Small intestine (tissue), 7 donors: ENCODE measurements at regions not wholly inside any gene's neighbourhood (a gene's known extent, or its start where the extent isn't known, plus 50 kb on each side); places are given as distances from the start of the nearest gene placed in this dataset.

Source experiments
- DNase-seq, 2 donors: peaks; one replicate each; pipeline versions ENCODE4 v3.0.0 to v3.0.0-alpha.2; 2013
- FAIRE-seq: peaks from 2 replicates; lab custom pipeline; 2012; peaks lifted over from hg19 to GRCh38; lab: Jason Lieb, UNC
- H3K27ac ChIP-seq, 3 donors: one replicate each; pipeline ENCODE4 v1.5.1; 2013; ENCODE audit warnings: low read length in 2 of 3, mild to moderate bottlenecking in 2 of 3, control low read depth in 1 of 3, inconsistent platforms in 1 of 3, low read depth in 1 of 3, moderate library complexity in 1 of 3
- H3K27me3 ChIP-seq, 3 donors: one replicate each; pipeline ENCODE4 v1.6.1; 2013; ENCODE audit warnings: low read length in 3 of 3, inconsistent platforms in 1 of 3; ENCODE audit not compliant: control insufficient read depth in 3 of 3, insufficient read depth in 3 of 3
- H3K36me3 ChIP-seq, 3 donors: one replicate each; pipeline ENCODE4 v1.6.1; 2013; ENCODE audit warnings: low read length in 3 of 3, inconsistent platforms in 1 of 3, low read depth in 1 of 3, mild to moderate bottlenecking in 1 of 3, moderate library complexity in 1 of 3; ENCODE audit not compliant: control insufficient read depth in 3 of 3, insufficient read depth in 2 of 3
- H3K4me1 ChIP-seq, 3 donors: one replicate each; pipeline ENCODE4 v1.6.1; 2013; ENCODE audit warnings: low read length in 2 of 3, inconsistent platforms in 1 of 3, low read depth in 1 of 3, mild to moderate bottlenecking in 1 of 3, moderate library complexity in 1 of 3; ENCODE audit not compliant: control insufficient read depth in 3 of 3, insufficient read depth in 2 of 3
- H3K4me3 ChIP-seq, 3 donors: one replicate each; pipeline ENCODE4 v1.5.1; 2013; ENCODE audit warnings: low read length in 3 of 3, control low read depth in 1 of 3, inconsistent platforms in 1 of 3, low read depth in 1 of 3, mild to moderate bottlenecking in 1 of 3, moderate library complexity in 1 of 3
- H3K9me3 ChIP-seq, 2 donors: one replicate each; pipeline ENCODE4 v1.6.1; 2013; ENCODE audit warnings: low read depth in 1 of 2, low read length in 1 of 2; ENCODE audit not compliant: control insufficient read depth in 2 of 2, insufficient read depth in 1 of 2
- WGBS, 3 donors: extraction: QIAGEN DNeasy Blood & Tissue Kit; methylation state at CpG; one replicate each; pipeline ENCODE4 v1.1.7; 2013; 5-methylcytosine and 5-hydroxymethylcytosine counted together
- donor health status: healthy with polysubstance abuse.
- donor health status: control.
- donor health status: control.
- donor health status: Bipolar disorder and iron deficiency.
- donor health status: healthy.

DNA sequence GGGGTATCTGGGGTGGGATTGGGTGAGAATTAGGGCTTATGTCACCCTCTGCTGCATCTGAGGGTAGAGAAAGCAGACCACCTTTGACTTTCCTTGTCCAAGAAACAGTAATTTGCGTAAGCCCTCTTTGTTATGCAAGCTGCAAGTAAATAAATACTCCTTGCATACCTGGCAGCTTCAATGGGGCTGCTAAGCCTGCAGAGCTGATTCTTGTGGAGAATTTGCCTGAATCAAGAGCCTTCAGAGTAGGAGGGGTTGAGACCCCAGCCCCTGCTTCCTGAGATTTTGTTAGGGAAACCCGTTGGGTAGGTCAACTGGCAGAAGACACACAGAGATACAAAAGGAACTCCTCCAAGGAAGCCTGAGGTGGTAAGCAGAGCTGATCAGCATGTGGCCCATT lies 515.1 kb downstream of the DMAC1 start:
- Histone ChIP-seq H3K27ac (no peak overlapping the region), H3K4me1 (no peaks in the 10 kb centered on the region), H3K9me3 (no peaks in the 10 kb centered on the region), H3K36me3 (no peaks in the 10 kb centered on the region), H3K4me3 (no peak overlapping the region), H3K27me3 (no peaks in the 10 kb centered on the region)
- DNase-seq (no peak), FAIRE-seq (no peak)
- 22 to 56% (median 25%) methylated on average over 2 of the region's 2 CpGs for WGBS, 3 donors

DNA sequence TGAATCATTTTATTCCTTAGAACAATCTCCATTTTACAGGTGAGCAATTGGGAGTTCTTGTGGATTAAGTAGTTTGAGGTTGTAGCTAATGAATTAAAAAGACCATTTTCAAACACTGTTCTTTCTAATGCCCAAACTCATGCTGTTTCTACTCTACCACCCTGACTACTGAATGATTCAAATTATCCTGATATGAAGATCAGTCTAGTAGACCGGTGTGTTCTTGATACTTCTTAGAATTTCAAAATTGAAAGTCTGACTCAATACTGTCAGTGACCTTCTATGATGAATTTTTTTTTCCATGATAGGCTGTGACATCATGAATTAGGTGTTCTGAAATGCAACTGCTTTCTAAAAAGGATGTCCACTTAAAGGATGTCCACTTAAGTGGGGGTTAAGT lies 515.5 kb downstream of the DMAC1 start:
- no peak for FAIRE-seq
- 67 to 85% (median 83%) methylated on average over 1 of the region's 1 CpG for WGBS, 3 donors

DNA sequence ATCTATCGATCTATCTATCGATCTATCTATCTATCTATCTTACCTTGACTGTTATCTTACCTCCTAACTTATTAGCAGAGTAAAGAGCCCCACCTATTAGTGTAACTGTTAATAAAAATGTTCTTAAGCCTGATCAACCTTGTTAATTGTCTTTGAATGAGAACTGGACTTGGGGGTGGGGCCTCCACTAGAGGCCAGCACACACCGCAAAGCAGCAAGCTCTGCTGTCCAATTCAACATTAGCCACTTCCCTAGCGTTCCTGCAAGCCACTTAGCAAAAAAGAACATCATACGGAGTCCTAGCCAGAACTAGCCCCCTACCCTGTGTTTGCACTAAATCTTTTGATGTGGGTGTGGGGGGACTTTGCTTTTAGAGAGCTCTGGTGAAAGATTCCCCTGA lies 515.8 kb downstream of the KDM4C start:
- H3K4me1 ChIP-seq: no peaks in the 10 kb centered on the region
- H3K27ac ChIP-seq: no peak overlapping the region
- DNase-seq (no peak), FAIRE-seq (no peak)
- no peaks in the 10 kb centered on the region for H3K36me3 ChIP-seq
- H3K27me3 ChIP-seq: peaks cover 0 to 8% (median 0%) of the 10 kb centered on the region in 3 donors
- 60 to 68% (median 66%) methylated on average over 5 of the region's 5 CpGs for WGBS, 3 donors
- H3K9me3 ChIP-seq: peaks cover 0 to 3% of the 10 kb centered on the region in 2 donors
- H3K4me3 ChIP-seq: no peak overlapping the region

More for the DNA sequence above, 515.5 kb downstream of the DMAC1 start:
- H3K4me3 ChIP-seq: no peak overlapping the region
- no peaks in the 10 kb centered on the region for H3K27me3 ChIP-seq
- no peaks in the 10 kb centered on the region for H3K4me1 ChIP-seq
- no peak for DNase-seq
- H3K36me3 ChIP-seq: no peaks in the 10 kb centered on the region
- H3K9me3 ChIP-seq: no peaks in the 10 kb centered on the region
- no peak overlapping the region for H3K27ac ChIP-seq

DNA sequence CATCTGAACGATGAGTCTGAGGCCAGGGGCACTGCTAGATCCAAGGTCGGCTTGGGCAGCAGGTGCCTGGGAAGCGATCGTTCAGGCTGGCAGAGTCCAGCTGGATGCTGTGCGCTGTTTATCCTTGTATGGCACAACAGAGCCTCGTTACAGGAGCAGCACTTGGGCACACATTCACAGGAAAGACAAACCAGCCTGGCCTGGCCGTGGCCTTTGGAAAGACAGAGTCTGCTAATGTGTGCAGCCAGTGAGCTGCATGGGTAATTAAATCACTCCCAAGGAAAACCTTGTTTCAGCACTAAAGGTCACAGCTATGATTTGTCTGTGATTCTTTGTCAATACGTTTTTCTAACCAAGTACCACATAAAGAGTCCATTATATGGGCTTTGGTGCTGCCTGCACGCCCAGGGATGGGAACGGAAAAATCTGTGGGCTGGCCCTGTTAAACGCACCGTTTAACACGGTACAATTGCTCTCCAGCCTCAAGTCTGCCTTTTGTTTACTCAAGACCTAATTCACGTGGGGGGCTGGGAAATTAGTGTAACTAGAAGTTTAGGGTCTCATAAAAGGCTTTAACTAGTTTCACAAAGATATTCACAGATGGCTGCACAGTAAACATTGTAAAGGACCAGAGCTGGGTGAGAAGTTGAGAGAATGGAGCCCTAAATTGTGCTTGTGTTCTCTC lies 509.3 kb downstream of the KDM4C start:
- DNase-seq: peak in 1 of 2 donors; percentile 50
- 15 to 50% (median 33%) methylated on average over 14 of the region's 14 CpGs for WGBS, 3 donors
- H3K4me3 ChIP-seq: no peak overlapping the region

DNA sequence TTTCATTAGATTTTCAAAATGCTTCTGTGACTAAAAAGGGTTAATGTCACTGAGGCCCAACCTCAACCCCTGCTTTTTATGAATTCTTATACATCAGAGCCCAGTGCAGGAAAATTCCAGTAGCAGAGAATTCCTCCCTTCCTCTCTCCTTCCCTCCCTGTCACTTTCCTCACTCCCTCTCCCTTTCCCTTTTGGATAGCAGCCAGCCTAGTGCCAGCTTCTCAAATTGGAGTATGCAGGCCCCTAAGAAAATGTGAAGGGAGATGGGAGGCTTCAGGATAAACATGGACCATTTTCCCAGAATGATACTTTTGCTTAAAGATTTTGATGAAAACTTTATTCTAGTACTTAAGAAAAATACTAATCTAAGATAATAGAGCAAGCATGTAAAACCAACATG lies 507.4 kb downstream of the KDM4C start:
- no peaks in the 10 kb centered on the region for H3K9me3 ChIP-seq
- DNase-seq: no peak
- no peak overlapping the region for H3K4me3 ChIP-seq
- H3K4me1 ChIP-seq: peaks cover 0 to 7% (median 0%) of the 10 kb centered on the region in 3 donors
- H3K36me3 ChIP-seq: no peaks in the 10 kb centered on the region
- no peak for FAIRE-seq
- H3K27ac ChIP-seq: no peak overlapping the region
- H3K27me3 ChIP-seq: peaks cover 0 to under 1% (median 0%) of the 10 kb centered on the region in 3 donors

More for the DNA sequence above, 509.3 kb downstream of the KDM4C start:
- no peak for FAIRE-seq
- Histone ChIP-seq H3K4me1 (peaks cover 0 to 7% (median 0%) of the 10 kb centered on the region in 3 donors), H3K27ac (no peak overlapping the region), H3K27me3 (peaks cover 0 to 5% (median 0%) of the 10 kb centered on the region in 3 donors), H3K9me3 (no peaks in the 10 kb centered on the region), H3K36me3 (no peaks in the 10 kb centered on the region)

DNA sequence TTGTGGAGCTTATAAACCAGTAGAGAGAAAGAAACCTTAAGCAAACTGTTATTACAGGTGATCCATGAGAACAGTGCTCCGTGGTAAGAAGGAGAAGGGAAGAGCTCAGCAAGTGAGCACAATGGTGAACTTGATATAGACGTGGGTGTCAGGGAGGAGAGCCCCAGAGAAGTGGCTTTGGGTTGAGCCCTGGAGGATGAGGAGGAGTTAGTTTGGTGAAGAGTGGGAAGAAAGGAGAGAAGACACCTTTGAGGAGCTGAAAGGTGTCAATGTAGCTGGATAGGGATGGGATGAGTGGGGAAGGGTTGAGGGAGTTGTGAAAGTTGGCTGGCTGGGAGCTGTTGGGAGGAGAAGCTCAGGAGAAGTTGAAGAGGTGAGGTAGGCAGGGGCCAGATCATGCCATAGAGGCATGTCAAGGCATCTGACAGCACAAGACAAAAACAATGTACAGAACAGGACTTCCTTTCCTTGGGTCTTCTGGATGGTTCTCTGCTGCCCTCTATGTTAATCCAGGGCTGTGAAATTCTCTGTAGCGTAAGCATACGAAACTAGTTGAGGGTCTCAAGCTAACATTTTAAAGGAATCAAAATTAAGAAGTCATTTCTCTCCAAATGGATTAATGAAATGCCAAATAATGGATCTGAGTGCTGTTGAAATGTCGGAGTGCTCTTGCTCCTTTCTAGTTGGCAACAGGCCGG lies 501.9 kb downstream of the KDM4C start:
- H3K36me3 ChIP-seq: no peaks in the 10 kb centered on the region
- no peaks in the 10 kb centered on the region for H3K4me1 ChIP-seq
- no peak overlapping the region for H3K4me3 ChIP-seq
- H3K27me3 ChIP-seq: peaks cover 0 to 2% (median 0%) of the 10 kb centered on the region in 3 donors
- peaks cover 0 to 4% of the 10 kb centered on the region in 2 donors for H3K9me3 ChIP-seq
- no peak for DNase-seq
- WGBS, 3 donors: 66 to 77% (median 66%) methylated on average over 6 of the region's 6 CpGs
- no peak for FAIRE-seq
- no peak overlapping the region for H3K27ac ChIP-seq

DNA sequence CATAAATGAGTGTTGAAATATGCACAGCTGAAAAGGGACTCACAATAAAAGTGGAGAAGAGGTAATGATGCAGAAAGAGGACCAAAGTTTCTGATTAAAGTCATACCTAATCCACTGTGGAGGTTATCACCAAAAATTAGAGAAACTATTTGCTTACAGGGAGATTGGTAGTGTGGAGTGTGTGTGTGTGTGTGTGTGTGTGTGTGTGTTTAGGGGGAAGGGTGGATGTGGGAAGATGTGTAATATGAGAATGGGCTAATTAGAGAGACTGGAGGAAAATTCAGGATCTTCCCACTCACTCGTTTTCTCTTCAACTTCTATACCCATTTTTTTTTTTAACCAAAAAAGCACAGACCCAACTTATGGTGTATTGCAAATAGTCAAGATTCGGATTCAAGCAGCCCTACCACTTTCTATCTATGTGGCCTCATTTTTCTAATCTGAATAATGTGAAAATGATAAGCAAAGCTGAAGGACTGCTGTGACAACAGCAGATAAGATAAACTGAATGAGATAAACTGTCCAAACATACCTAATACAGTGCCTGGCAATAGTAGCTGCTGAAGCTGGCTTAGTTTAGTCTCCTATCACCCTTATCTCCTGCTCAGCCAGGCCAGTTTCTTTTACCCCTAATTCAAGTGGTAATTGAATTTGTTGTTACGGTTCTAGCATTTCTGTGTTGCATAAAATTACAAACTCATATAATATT lies 501.1 kb downstream of the KDM4C start:
- Histone ChIP-seq H3K36me3 (no peaks in the 10 kb centered on the region), H3K4me1 (no peaks in the 10 kb centered on the region), H3K9me3 (peaks cover 0 to 4% of the 10 kb centered on the region in 2 donors), H3K4me3 (no peak overlapping the region), H3K27me3 (peaks cover 0 to 2% (median 0%) of the 10 kb centered on the region in 3 donors), H3K27ac (no peak overlapping the region)
- DNase-seq: no peak
- FAIRE-seq: no peak
- WGBS, 3 donors: 15 to 43% (median 27%) methylated on average over 3 of the region's 3 CpGs

DNA sequence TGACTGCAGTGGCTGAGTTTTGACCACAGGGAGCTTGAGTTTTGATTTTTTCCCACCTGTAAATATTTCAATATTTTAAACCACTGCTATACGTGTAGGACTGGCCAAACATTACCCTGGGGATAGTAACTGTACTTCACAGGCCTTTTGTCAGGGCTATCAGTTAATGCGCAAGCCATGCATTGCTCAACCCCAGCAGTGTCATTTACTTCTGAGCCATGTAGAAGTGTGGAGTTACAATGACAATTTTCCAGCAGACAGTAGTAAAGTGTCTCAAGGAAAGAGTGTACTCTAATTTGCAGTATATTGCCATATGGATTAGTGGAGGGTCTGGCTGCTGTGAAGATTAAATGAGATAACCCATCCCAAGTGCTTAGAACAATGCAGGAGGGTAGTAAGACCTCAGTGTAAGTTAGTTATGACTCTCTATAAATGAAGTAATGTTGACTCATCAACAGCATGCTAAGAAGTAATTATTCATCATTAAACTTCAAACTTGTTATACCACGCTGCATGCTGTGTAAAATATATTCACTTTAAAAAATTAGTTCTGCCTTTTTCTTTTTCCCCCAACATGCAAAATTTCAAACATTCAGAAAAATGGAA lies 489.2 kb downstream of the KDM4C start:
- 80 to 84% (median 84%) methylated on average over 3 of the region's 3 CpGs for WGBS, 3 donors
- DNase-seq (peak in 1 of 2 donors; percentile 33), FAIRE-seq (no peak)
- Histone ChIP-seq H3K27ac (no peak overlapping the region), H3K27me3 (no peaks in the 10 kb centered on the region), H3K36me3 (no peaks in the 10 kb centered on the region), H3K4me3 (no peak overlapping the region), H3K9me3 (no peaks in the 10 kb centered on the region), H3K4me1 (no peaks in the 10 kb centered on the region)
